H1 (cell line): ENCODE measurements at regions not wholly inside any gene's neighbourhood (a gene's known extent, or its start where the extent isn't known, plus 50 kb on each side); places are given as distances from the start of the nearest gene placed in this dataset.
"Not testable (repeated sequence)": the region's sequence is repeated elsewhere in the genome, so short reads cannot be mapped to it uniquely, and the experiment has no call there.

Experiments used
- CTCF ChIA-PET: fragments of 300-600 bp; sonication (Branson Sonifier 250); formaldehyde crosslinking; loops from one replicate; lab custom pipeline; 2021; ENCODE audit not compliant: partially characterized antibody; lab: Charles Lee
- POLR2A ChIA-PET: fragments of 300-600 bp; sonication (Branson Sonifier 250); formaldehyde crosslinking; loops from one replicate; lab custom pipeline; 2021; ENCODE audit warnings: inconsistent platforms; ENCODE audit not compliant: partially characterized antibody; lab: Charles Lee
- DNase-seq, 2 experiments: peaks; one replicate each; pipeline versions ENCODE4 v3.0.0 to v3.0.0-alpha.2; 2010 to 2022; ENCODE audit warnings: low spot score in 2 of 2, low read depth in 1 of 2, mixed read lengths in 1 of 2
- FAIRE-seq: peaks from 2 replicates; lab custom pipeline; 2011; peaks lifted over from hg19 to GRCh38; lab: Jason Lieb, UNC
- H2AFZ ChIP-seq: 2 replicates; pipeline ENCODE4 v1.8.1; 2012; ENCODE audit warnings: low read length, inconsistent platforms
- H2AK5ac ChIP-seq: 2 replicates; pipeline ENCODE4 v1.6.1; 2013; ENCODE audit warnings: low read depth, low read length
- H2BK120ac ChIP-seq: replicated peaks from 2 replicates; pipeline ENCODE3; 2013; ENCODE audit warnings: low read depth, low read length, inconsistent platforms
- H2BK12ac ChIP-seq: 2 replicates; pipeline ENCODE4 v1.6.1; 2013; ENCODE audit warnings: low read depth, low read length
- H2BK15ac ChIP-seq: 2 replicates; pipeline ENCODE4 v1.6.1; 2013; ENCODE audit warnings: low read length
- H2BK20ac ChIP-seq: 2 replicates; pipeline ENCODE4 v1.6.1; 2013; ENCODE audit warnings: low read length
- H2BK5ac ChIP-seq: 2 replicates; pipeline ENCODE4 v1.6.1; 2013; ENCODE audit warnings: low read depth, low read length
- H3K14ac ChIP-seq: 2 replicates; pipeline ENCODE4 v1.6.1; 2013; ENCODE audit warnings: inconsistent platforms; ENCODE audit not compliant: insufficient read length
- H3K18ac ChIP-seq: 2 replicates; pipeline ENCODE4 v1.6.1; 2013; ENCODE audit warnings: low read length; ENCODE audit errors: extremely low read depth
- H3K23ac ChIP-seq: 2 replicates; pipeline ENCODE4 v1.6.1; 2013; ENCODE audit warnings: inconsistent platforms; ENCODE audit not compliant: insufficient read length
- H3K23me2 ChIP-seq: 2 replicates; pipeline ENCODE4 v1.6.1; 2013; ENCODE audit warnings: low read depth, low read length
- H3K27ac ChIP-seq: 2 replicates; pipeline ENCODE4 v1.6.1; 2011; ENCODE audit warnings: low read depth, low read length, inconsistent platforms
- H3K27me3 ChIP-seq, 4 experiments: replicated peaks in 1 of 4; 1 replicate in 1 of 4; 2 replicates in 3 of 4; pipeline versions ENCODE4 v1.6.1 to v1.8.1; 2011 to 2013; ENCODE audit warnings: low read length in 3 of 4, mild to moderate bottlenecking in 3 of 4, inconsistent platforms in 2 of 4, mixed read lengths in 2 of 4, moderate library complexity in 1 of 4; ENCODE audit not compliant: control insufficient read depth in 3 of 4, insufficient read depth in 3 of 4; ENCODE audit errors: extremely low read depth in 1 of 4
- H3K36me3 ChIP-seq, 4 experiments: 2 replicates each; pipeline versions ENCODE4 v1.6.1 to v1.8.1; 2011 to 2013; ENCODE audit warnings: mild to moderate bottlenecking in 4 of 4, low read length in 3 of 4, moderate library complexity in 2 of 4, control low read depth in 1 of 4, inconsistent platforms in 1 of 4; ENCODE audit not compliant: insufficient read depth in 4 of 4, control insufficient read depth in 2 of 4
- H3K4ac ChIP-seq: replicated peaks from 2 replicates; pipeline ENCODE3; 2013; ENCODE audit warnings: low read length, low read depth, mixed read lengths, inconsistent platforms; ENCODE audit not compliant: insufficient read length
- H3K4me1 ChIP-seq, 4 experiments: replicated peaks in 1 of 4; 1 replicate in 1 of 4; 2 replicates in 3 of 4; pipeline versions ENCODE4 v1.6.1 to v1.8.1; 2011 to 2013; ENCODE audit warnings: low read length in 3 of 4, inconsistent platforms in 2 of 4, mixed read lengths in 1 of 4; ENCODE audit not compliant: insufficient read depth in 4 of 4, control insufficient read depth in 3 of 4
- H3K4me2 ChIP-seq, 2 experiments: 2 replicates each; pipeline versions ENCODE4 v1.6.1 to v1.8.1; 2011 to 2013; ENCODE audit warnings: low read depth in 2 of 2, low read length in 2 of 2, control low read depth in 1 of 2, inconsistent platforms in 1 of 2, mild to moderate bottlenecking in 1 of 2; ENCODE audit not compliant: insufficient read depth in 1 of 2
- H3K4me3 ChIP-seq, 4 experiments: fragments of 200-600, 300-600 bp in 1 of 4; sonication (generic), shearing (Covaris generic), sonication (Bioruptor Twin) in 1 of 4; 2 replicates each; pipeline versions ENCODE4 v1.5.1 to v1.8.1; 2011 to 2016; ENCODE audit warnings: low read length in 4 of 4, low read depth in 3 of 4, control low read depth in 2 of 4, inconsistent platforms in 2 of 4, mild to moderate bottlenecking in 2 of 4, mixed read lengths in 1 of 4, moderate library complexity in 1 of 4; ENCODE audit not compliant: insufficient read depth in 2 of 4; ENCODE audit errors: extremely low read depth in 1 of 4
- H3K56ac ChIP-seq: replicated peaks from 2 replicates; pipeline ENCODE3; 2013; ENCODE audit warnings: low read depth, mild to moderate bottlenecking, mixed read lengths, low read length, inconsistent platforms; ENCODE audit not compliant: insufficient read length
- H3K79me1 ChIP-seq: 2 replicates; pipeline ENCODE4 v1.6.1; 2013; ENCODE audit warnings: low read depth, low read length, control low read depth
- H3K79me2 ChIP-seq, 2 experiments: 2 replicates each; pipeline versions ENCODE4 v1.6.1 to v1.8.1; 2012 to 2013; ENCODE audit warnings: low read length in 2 of 2, mild to moderate bottlenecking in 2 of 2, inconsistent platforms in 1 of 2; ENCODE audit not compliant: insufficient read depth in 2 of 2, control insufficient read depth in 1 of 2
- H3K9ac ChIP-seq, 4 experiments: replicated peaks in 1 of 4; 1 replicate in 1 of 4; 2 replicates in 3 of 4; pipeline versions ENCODE4 v1.6.1 to v1.8.1; 2011 to 2013; ENCODE audit warnings: low read depth in 3 of 4, low read length in 3 of 4, control low read depth in 2 of 4, mild to moderate bottlenecking in 2 of 4, moderate library complexity in 2 of 4, inconsistent platforms in 1 of 4; ENCODE audit errors: extremely low read depth in 1 of 4
- H3K9me3 ChIP-seq, 2 experiments: 2 replicates each; pipeline versions ENCODE4 v1.6.1 to v1.8.1; 2012 to 2013; ENCODE audit warnings: mild to moderate bottlenecking in 2 of 2, moderate library complexity in 2 of 2, control low read depth in 1 of 2, inconsistent platforms in 1 of 2, low read depth in 1 of 2, low read length in 1 of 2, mixed read lengths in 1 of 2; ENCODE audit not compliant: insufficient read depth in 2 of 2
- H4K20me1 ChIP-seq, 2 experiments: replicated peaks in 1 of 2; 2 replicates each; pipeline versions ENCODE3 to v1.8.1; 2011 to 2013; ENCODE audit warnings: inconsistent platforms in 2 of 2, low read length in 2 of 2, mild to moderate bottlenecking in 1 of 2; ENCODE audit not compliant: insufficient read depth in 2 of 2, control insufficient read depth in 1 of 2
- H4K5ac ChIP-seq: 2 replicates; pipeline ENCODE4 v1.6.1; 2013; ENCODE audit warnings: low read length, low read depth, mixed read lengths, inconsistent platforms; ENCODE audit not compliant: insufficient read length
- H4K8ac ChIP-seq: 2 replicates; pipeline ENCODE4 v1.8.0; 2013; ENCODE audit warnings: mild to moderate bottlenecking, moderate library complexity, low read length, inconsistent platforms; ENCODE audit not compliant: insufficient read depth; ENCODE audit errors: extremely low read depth
- H4K91ac ChIP-seq: replicated peaks from 2 replicates; pipeline ENCODE3; 2013; ENCODE audit warnings: low read length, mixed read lengths, inconsistent platforms; ENCODE audit not compliant: insufficient read length
- WGBS, 2 experiments: shearing (Covaris generic) in 1 of 2; methylation state at CpG; one replicate each; pipeline versions ENCODE4 v1.1.6 to v1.1.7; 2013 to 2015; ENCODE audit warnings: low lambda C conversion rate in 2 of 2, mixed read lengths in 2 of 2, inconsistent platforms in 1 of 2, low coverage in 1 of 2, missing lambda C conversion rate in 1 of 2; ENCODE audit not compliant: insufficient replicate concordance in 2 of 2, insufficient coverage in 1 of 2, insufficient read length in 1 of 2; ENCODE audit errors: extremely low coverage in 1 of 2, missing lambda C conversion rate in 1 of 2; 5-methylcytosine and 5-hydroxymethylcytosine counted together

- H3K4me2 ChIP-seq, H3K56ac ChIP-seq, H4K5ac ChIP-seq, H2BK5ac ChIP-seq, H3K79me1 ChIP-seq, H3K4ac ChIP-seq, H3K4me3 ChIP-seq, H3K23ac ChIP-seq, H2AK5ac ChIP-seq, CTCF ChIA-PET, H3K4me1 ChIP-seq, H3K23me2 ChIP-seq, H3K9ac ChIP-seq, H3K27me3 ChIP-seq, H4K20me1 ChIP-seq, POLR2A ChIA-PET, H4K8ac ChIP-seq, H2BK20ac ChIP-seq, H2BK15ac ChIP-seq, FAIRE-seq, H3K9me3 ChIP-seq, H3K79me2 ChIP-seq, H4K91ac ChIP-seq, H3K18ac ChIP-seq, H3K27ac ChIP-seq, H3K36me3 ChIP-seq, H3K14ac ChIP-seq, H2BK120ac ChIP-seq, H2BK12ac ChIP-seq, H2AFZ ChIP-seq: not testable (repeated sequence)
- DNase-seq, result peak in 1 of 2 experiments; percentile 44
- 20% methylated on average over 1 of the region's 7 CpGs; no CpG with 5 or more reads in 1 of the 2 experiments for WGBS, 2 experiments
Measured at GRCh38 chr16:33961536-33961935, 502.1 kb downstream of the TP53TG3F start.

- H3K79me2 ChIP-seq, H3K36me3 ChIP-seq, H3K23me2 ChIP-seq, H3K27ac ChIP-seq, H3K27me3 ChIP-seq, H2AFZ ChIP-seq, H3K18ac ChIP-seq, H3K56ac ChIP-seq, H3K4me2 ChIP-seq, CTCF ChIA-PET, H3K79me1 ChIP-seq, H2BK12ac ChIP-seq, DNase-seq, H3K14ac ChIP-seq, H4K91ac ChIP-seq, H3K9me3 ChIP-seq, H3K23ac ChIP-seq, H3K9ac ChIP-seq, H4K5ac ChIP-seq, FAIRE-seq, H3K4ac ChIP-seq, POLR2A ChIA-PET, H2AK5ac ChIP-seq, H2BK5ac ChIP-seq, H4K20me1 ChIP-seq, H2BK15ac ChIP-seq, H3K4me1 ChIP-seq, H2BK20ac ChIP-seq, H2BK120ac ChIP-seq, H4K8ac ChIP-seq, H3K4me3 ChIP-seq: not testable (repeated sequence)
- WGBS, 2 experiments, result no CpG with 5 or more reads among the region's 2 CpGs
Measured at GRCh38 chr16:33965534-33965933, 506.1 kb downstream of the TP53TG3F start.
